ENCODE measurements at regions not wholly inside any gene's neighbourhood (a gene's known extent, or its start where the extent isn't known, plus 50 kb on each side); places are given as distances from the start of the nearest gene placed in this dataset.

DNA sequence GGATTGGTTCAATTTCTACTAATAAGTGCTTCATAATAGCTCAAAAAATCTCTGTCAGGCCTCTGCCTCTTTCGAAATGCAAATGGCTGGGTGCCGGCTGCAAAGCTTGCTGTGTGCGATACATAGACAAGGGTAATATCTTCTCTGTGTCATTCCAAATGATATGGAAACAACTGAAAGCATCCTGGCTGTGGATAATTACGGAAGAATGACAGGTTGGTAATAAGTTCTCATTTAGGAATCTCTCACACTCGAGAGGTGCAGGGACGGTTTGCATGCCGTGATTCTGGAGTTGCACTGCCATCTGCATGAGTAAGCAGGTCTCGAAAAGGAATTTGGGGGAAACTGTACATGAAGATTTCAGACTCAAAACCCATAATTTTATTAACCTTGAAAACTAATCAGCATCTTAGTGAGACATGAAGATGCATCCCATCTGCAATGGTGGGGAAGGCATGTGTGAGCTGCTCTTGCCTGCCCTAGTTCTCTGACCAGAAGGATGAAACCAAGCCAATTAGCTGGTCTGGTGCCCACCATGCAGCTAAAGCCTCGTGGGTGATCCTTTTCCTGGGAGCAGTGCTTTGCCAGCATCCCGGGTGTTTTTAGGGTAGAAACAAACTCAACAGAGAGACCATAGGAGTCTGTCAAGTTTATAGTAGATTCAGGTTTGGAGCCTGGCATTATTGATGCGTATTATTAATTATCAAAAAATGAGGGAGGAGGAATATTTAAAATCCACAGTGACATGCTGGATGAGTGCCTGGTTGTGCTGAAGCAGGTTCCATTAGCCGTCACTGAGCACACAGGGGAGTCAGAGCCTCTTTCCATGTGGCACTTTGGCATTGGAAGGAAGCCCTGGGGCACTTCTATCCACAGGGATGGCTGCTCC is 503.6 kb upstream of the MGMT start:
- DNase-seq (no peak), ATAC-seq (no peak)
- Mint-ChIP-seq H3K4me1 (ENCODE audit: low read depth) (no peaks in the 10 kb centered on the region), H3K27me3 (ENCODE audit: low read depth) (peaks cover 2% of the 10 kb centered on the region), H3K4me3 (no peak overlapping the region), H3K9me3 (no peaks in the 10 kb centered on the region), H3K36me3 (ENCODE audit: insufficient read depth) (no peaks in the 10 kb centered on the region)

DNA sequence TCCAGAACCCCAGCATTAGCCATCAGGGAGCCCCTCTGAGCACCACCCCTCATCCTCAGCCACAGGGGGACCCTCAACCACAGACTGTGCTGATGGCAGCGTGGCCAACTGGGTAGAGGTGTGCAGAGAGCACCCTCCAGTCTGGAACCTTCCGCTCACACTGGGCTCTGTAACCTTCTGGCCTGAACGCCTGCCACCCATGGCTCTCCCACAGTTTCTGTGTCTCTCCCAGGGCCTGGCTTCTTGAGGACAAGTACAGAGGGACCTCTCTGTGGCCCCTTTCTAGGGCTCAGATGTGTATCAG is 503.0 kb upstream of the MGMT start:
- no peak overlapping the region for H3K4me3 Mint-ChIP-seq
- H3K4me1 Mint-ChIP-seq (ENCODE audit: low read depth): no peaks in the 10 kb centered on the region
- peaks cover 2% of the 10 kb centered on the region for H3K27me3 Mint-ChIP-seq (ENCODE audit: low read depth)

DNA sequence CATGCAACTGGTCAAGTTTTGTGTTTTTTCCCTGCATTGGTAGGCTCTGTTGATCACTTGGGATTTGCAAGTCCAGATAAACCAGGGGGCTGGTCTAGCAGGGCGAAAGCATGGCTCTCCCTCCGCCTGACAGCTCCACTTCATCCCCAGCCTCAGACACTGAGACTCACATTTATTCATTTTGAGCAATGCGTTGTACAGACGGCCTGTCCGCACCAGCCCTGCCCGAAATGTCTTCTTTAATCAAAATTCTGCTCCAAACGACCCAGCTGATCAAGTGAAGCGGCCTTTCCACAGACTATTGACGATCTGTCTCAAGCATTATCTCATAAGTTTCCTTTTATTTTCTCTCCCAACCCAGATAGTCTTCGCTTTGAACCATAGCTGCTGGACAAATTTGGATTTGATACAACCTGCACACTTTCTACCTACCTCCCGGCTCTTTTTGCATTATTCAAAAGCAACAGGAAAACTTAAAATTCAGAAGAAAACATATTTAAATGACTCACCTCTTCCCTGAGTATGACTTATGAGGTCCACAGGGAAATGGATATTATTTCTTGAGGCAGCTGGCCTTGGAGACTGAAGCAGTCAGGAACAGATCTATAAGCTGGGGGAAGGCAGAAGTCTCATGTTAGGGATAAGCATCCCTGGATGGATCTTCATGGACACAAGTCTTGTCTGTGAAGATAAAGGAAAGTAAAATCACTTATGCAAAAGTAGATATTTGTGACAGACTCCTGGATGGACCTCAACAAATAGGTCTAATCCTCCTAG is 498.9 kb upstream of the MGMT start:
- no peak for DNase-seq

More for the DNA sequence above, 503.0 kb upstream of the MGMT start:
- DNase-seq (no peak), ATAC-seq (no peak)
- Mint-ChIP-seq H3K36me3 (ENCODE audit: insufficient read depth) (no peaks in the 10 kb centered on the region), H3K9me3 (no peaks in the 10 kb centered on the region)

DNA sequence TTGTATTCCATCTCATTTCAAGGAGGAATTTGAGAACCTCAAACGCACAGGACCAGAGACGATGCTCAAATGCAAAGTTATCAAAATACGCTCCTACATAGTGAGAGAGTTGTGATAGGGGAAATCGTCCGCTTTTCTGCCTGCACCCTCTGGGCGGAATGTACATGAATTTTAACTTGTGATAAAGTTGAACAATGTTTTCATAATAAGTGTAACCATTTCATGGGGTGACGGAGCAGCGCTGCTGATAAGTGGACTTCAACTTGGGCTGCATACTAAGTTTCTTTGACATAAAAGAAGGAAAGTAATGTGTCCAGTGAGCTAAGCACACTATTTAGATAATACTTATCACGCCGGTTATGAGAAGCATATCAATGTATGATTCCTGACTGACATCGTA is 497.5 kb upstream of the MGMT start:
- H3K9me3 Mint-ChIP-seq: no peaks in the 10 kb centered on the region
- H3K4me3 Mint-ChIP-seq: no peak overlapping the region
- no peaks in the 10 kb centered on the region for H3K36me3 Mint-ChIP-seq (ENCODE audit: insufficient read depth)
- no peaks in the 10 kb centered on the region for H3K4me1 Mint-ChIP-seq (ENCODE audit: low read depth)
- DNase-seq (no peak), ATAC-seq (no peak)
- H3K27me3 Mint-ChIP-seq (ENCODE audit: low read depth): no peaks in the 10 kb centered on the region

More for the DNA sequence above, 498.9 kb upstream of the MGMT start:
- Mint-ChIP-seq H3K4me3 (no peak overlapping the region), H3K27me3 (ENCODE audit: low read depth) (no peaks in the 10 kb centered on the region), H3K9me3 (no peaks in the 10 kb centered on the region), H3K4me1 (ENCODE audit: low read depth) (no peaks in the 10 kb centered on the region), H3K36me3 (ENCODE audit: insufficient read depth) (no peaks in the 10 kb centered on the region)
- ATAC-seq: no peak

DNA sequence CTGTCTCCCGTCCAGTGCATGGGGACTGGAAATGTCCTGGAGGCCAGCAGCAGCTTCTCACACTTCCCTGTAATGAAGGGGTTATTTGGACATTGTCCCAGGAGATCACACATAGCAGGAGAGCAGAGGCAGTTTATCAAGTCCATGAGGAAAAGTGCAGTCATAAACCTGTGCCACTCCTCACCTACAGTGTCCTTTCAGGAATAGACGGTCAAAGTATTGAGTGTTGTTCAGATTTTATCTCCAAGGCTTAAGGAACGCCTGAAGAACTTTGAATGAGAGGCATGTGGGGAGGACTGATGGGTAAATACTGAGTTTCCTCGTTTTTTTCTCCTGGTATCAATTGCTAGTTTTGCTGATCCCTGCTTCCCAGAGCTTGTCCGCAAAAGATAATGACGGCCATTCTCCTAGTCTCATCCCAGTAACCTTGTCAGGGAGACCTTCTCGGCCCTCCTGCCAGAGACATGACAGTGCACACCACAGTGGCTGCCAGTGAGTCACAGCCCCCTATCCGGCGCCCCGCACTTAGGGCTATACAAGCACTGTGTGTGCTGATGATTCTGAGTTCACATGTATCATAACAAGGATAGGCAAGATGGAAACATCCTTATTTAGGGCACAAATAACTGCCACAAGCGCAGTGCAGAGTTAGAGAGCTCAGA is 495.5 kb upstream of the MGMT start:
- Mint-ChIP-seq H3K36me3 (ENCODE audit: insufficient read depth) (no peaks in the 10 kb centered on the region), H3K9me3 (no peaks in the 10 kb centered on the region), H3K4me3 (no peak overlapping the region), H3K27me3 (ENCODE audit: low read depth) (no peaks in the 10 kb centered on the region), H3K4me1 (ENCODE audit: low read depth) (no peaks in the 10 kb centered on the region)
- DNase-seq (no peak), ATAC-seq (no peak)

DNA sequence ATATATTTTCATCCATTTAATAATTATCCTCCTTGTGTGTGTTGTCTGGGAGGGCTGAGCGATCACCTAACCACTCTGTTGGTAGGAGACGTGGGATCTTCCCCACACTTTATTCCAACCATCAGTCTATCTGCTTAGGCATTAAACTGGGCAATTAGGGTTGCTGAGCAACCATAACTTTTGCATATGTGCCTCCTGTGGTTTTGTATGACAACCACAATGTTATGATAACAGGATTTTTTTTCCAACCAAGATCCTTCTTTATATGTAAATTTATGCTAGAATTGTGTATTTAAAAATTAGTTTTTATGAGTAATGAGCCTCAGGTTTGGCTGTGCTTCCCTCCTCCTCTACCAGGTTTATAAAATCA is 495.0 kb upstream of the MGMT start:
- no peak for ATAC-seq

DNA sequence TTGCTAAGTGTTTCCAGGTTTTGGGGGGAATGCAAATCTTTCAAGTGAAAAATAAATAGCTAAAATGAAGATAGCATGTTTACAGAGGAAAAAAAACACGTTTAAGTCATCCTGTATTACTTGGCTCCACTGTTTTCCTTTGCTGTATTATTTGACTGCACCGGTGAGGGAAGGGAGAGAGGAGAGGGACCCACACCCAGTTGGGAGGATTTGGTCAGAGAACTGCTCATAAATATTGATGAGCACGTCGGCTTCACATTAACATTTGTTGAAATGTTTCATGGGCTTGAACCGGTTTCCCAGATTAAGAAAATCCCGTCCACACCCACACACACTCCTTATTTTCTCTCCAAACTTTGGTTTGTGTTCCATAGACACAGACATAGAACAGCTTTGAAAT is 493.8 kb upstream of the MGMT start:
- H3K4me3 Mint-ChIP-seq: no peak overlapping the region
- no peak for DNase-seq
- no peaks in the 10 kb centered on the region for H3K27me3 Mint-ChIP-seq (ENCODE audit: low read depth)
- no peaks in the 10 kb centered on the region for H3K9me3 Mint-ChIP-seq
- ATAC-seq: no peak
- H3K4me1 Mint-ChIP-seq (ENCODE audit: low read depth): no peaks in the 10 kb centered on the region
- H3K36me3 Mint-ChIP-seq (ENCODE audit: insufficient read depth): no peaks in the 10 kb centered on the region

More for the DNA sequence above, 495.0 kb upstream of the MGMT start:
- Mint-ChIP-seq H3K4me3 (no peak overlapping the region), H3K4me1 (ENCODE audit: low read depth) (no peaks in the 10 kb centered on the region), H3K9me3 (no peaks in the 10 kb centered on the region), H3K27me3 (ENCODE audit: low read depth) (no peaks in the 10 kb centered on the region), H3K36me3 (ENCODE audit: insufficient read depth) (no peaks in the 10 kb centered on the region)
- DNase-seq: no peak

DNA sequence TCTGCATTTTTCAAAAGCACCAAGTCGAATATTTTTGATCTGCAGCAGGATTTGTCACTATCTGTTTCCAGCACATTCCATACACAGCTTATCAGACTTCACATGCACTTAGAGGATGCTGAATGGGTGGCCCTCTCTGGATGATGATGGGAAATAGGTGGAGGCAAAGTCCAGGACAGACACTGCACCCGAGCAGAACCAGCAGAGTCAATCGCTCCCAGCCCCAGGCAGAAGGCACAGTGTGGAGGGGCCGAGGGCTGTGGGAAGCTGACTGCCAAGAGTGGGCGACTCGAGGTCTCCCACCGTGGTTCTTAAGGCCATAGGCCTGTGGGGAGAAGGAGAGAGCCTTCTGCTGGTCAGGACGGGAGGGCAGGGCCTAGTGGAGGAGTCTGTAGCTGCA is 490.2 kb upstream of the MGMT start:
- no peaks in the 10 kb centered on the region for H3K4me1 Mint-ChIP-seq (ENCODE audit: low read depth)
- H3K27me3 Mint-ChIP-seq (ENCODE audit: low read depth): no peaks in the 10 kb centered on the region
- DNase-seq (no peak), ATAC-seq (no peak)
- H3K36me3 Mint-ChIP-seq (ENCODE audit: insufficient read depth): no peaks in the 10 kb centered on the region
- no peak overlapping the region for H3K4me3 Mint-ChIP-seq
- H3K9me3 Mint-ChIP-seq: no peaks in the 10 kb centered on the region

DNA sequence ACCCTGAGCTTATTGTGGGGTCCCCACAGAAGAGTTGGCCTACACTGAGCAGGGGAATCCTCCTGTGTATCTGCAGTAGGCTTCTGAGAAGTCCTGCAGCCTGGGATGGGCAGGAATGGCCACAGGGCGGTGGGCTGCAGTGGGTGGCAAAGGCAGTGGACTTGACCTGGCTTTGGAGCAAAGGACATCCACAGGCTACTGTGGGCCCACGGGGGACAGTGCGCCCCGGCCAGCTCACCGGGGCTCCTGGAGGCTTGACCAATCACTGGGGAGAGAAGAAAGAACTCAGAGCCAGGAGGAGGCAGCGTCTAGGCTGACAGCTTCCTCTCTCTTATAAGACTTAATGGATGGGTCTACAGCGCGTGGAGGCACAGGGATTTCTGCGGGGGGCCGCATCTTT is 488.8 kb upstream of the MGMT start:
- no peaks in the 10 kb centered on the region for H3K4me1 Mint-ChIP-seq (ENCODE audit: low read depth)
- ATAC-seq: no peak
- DNase-seq: no peak
- no peaks in the 10 kb centered on the region for H3K9me3 Mint-ChIP-seq
- no peak overlapping the region for H3K4me3 Mint-ChIP-seq
- no peaks in the 10 kb centered on the region for H3K36me3 Mint-ChIP-seq (ENCODE audit: insufficient read depth)
- H3K27me3 Mint-ChIP-seq (ENCODE audit: low read depth): no peaks in the 10 kb centered on the region

DNA sequence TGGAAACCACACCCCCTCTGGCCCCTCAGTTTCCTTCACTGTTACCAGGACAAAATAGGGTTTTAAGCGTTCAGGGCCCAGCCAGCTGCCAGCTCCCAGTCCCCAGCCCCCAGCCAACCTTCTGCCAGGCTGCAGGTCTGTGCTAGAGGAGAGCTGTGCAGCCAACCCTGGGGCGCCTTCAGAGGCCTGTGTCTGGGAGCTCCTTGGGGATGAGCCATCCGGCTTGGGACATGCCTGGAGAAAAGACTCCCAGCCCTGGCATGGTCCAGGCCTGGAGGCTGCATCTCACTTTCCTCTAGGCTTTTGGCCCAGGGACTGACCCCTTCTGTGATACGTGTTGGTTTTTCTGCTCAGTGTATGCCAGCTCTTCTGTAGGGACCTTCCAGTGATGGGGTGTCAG is 487.6 kb upstream of the MGMT start:
- no peaks in the 10 kb centered on the region for H3K9me3 Mint-ChIP-seq
- no peaks in the 10 kb centered on the region for H3K36me3 Mint-ChIP-seq (ENCODE audit: insufficient read depth)
- no peak for ATAC-seq
- DNase-seq: no peak
- H3K4me1 Mint-ChIP-seq (ENCODE audit: low read depth): no peaks in the 10 kb centered on the region
- H3K27me3 Mint-ChIP-seq (ENCODE audit: low read depth): no peaks in the 10 kb centered on the region
- no peak overlapping the region for H3K4me3 Mint-ChIP-seq

DNA sequence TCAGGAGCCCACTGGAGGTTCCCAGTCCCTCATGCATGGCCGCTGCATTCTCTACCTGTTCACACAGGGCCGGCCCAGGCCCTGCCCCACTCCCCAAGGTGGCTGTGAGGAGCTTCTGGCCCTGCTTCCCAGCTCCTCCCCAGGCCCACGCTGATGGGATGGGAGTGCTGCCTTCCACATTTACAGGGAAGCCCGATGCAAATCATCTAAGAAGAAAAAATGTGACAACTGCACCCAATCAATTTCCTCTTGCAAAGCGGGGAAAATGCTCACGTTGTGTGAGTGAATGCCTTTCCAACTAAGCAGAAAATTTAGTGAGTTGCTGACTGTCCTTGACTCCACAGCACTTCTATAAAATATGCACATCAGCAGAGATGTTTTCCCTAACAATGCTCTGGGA is 485.8 kb upstream of the MGMT start:
- H3K36me3 Mint-ChIP-seq (ENCODE audit: insufficient read depth): no peaks in the 10 kb centered on the region
- H3K27me3 Mint-ChIP-seq (ENCODE audit: low read depth): no peaks in the 10 kb centered on the region
- ATAC-seq (no peak), DNase-seq (no peak)
- no peaks in the 10 kb centered on the region for H3K4me1 Mint-ChIP-seq (ENCODE audit: low read depth)
- no peaks in the 10 kb centered on the region for H3K9me3 Mint-ChIP-seq
- H3K4me3 Mint-ChIP-seq: no peak overlapping the region

DNA sequence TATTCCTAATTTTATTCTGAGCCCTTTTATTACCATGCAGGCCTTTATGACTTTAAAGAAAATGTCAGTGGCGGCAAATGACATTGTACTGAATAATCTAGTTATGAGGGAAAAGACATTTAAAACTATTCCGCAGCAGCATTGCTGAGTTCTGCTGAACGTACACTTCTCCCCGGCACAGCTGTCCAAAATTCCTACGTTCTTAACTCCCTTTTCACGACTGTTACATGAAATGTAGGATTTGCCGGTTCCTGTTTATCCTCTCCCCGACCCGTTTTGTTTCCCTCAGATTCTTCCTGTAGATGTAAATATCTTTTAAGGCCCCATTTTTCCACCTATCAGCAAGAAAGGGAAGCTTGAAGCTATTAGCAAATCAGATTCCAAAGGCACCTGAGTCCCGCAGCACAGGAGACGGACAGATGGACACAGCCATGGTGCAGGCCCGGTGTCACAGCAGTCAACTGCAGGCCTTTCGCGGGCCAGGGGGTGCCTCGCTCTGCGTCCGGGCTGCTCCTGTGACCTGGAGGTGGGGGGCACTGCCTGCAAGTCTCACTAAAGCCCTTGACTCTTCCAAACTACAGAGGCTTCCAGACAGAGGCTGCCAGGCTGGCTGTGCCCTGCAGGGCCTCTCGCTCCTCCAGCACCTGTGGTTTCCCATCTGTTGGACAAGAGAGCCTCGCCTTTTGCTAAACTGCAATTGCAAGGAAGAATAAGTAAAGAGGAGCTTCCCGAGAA is 485.0 kb upstream of the MGMT start:
- no peak overlapping the region for H3K4me3 Mint-ChIP-seq
- no peaks in the 10 kb centered on the region for H3K27me3 Mint-ChIP-seq (ENCODE audit: low read depth)
- ATAC-seq (no peak), DNase-seq (no peak)
- H3K9me3 Mint-ChIP-seq: no peaks in the 10 kb centered on the region
- no peaks in the 10 kb centered on the region for H3K4me1 Mint-ChIP-seq (ENCODE audit: low read depth)
- H3K36me3 Mint-ChIP-seq (ENCODE audit: insufficient read depth): no peaks in the 10 kb centered on the region

DNA sequence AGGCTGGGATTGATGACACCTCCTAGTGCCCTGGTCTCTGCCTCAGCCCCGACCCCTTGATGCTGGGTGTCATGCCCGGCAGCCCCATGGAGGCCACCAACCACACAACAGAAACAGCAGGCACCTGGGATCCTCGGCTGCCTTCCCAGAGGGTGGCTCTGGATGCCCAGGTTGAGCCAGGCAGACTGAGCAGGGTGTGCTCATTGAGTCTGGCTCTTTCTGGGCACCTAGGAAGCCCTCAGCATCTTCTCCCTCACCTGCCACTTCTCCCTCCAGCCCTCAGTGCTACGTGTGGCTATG is 484.5 kb upstream of the MGMT start:
- ATAC-seq: no peak
- Mint-ChIP-seq H3K9me3 (no peaks in the 10 kb centered on the region), H3K4me3 (no peak overlapping the region), H3K36me3 (ENCODE audit: insufficient read depth) (no peaks in the 10 kb centered on the region), H3K4me1 (ENCODE audit: low read depth) (no peaks in the 10 kb centered on the region), H3K27me3 (ENCODE audit: low read depth) (no peaks in the 10 kb centered on the region)
- no peak for DNase-seq

DNA sequence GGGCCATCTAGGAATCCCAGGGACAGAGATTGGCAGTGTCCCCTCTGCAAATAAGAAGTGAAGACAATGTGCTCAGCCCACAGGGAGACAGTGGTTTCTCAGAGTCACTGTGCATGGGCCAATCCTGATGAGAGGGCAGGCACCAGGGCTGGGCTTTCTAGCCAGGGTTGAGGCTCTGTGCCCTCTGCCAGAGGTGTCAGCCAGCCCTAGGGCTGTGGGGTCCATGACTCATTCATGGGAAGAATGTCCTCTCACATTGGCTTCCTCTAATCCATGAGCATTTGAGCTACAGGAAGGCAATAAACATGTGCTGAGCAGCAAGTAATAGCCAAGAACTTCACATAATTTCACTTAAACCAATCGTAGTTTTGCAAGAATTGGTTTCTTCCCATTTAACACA is 482.0 kb upstream of the MGMT start:
- DNase-seq: no peak
- Mint-ChIP-seq H3K4me3 (no peak overlapping the region), H3K9me3 (peaks cover 3% of the 10 kb centered on the region), H3K27me3 (ENCODE audit: low read depth) (no peaks in the 10 kb centered on the region), H3K36me3 (ENCODE audit: insufficient read depth) (no peaks in the 10 kb centered on the region), H3K4me1 (ENCODE audit: low read depth) (no peaks in the 10 kb centered on the region)
- no peak for ATAC-seq
